GDM1 (cell line): ENCODE measurements at regions not wholly inside any gene's neighbourhood (a gene's known extent, or its start where the extent isn't known, plus 50 kb on each side); places are given as distances from the start of the nearest gene placed in this dataset.
"Not testable (repeated sequence)": the region's sequence is repeated elsewhere in the genome, so short reads cannot be mapped to it uniquely, and the experiment has no call there.

Experiments
- DNase-seq: peaks from one replicate; lab custom pipeline; 2025; lab: John Stamatoyannopoulos, UW

- DNase-seq = no peak
Measured at GRCh38 chr5:62886603-62887315, 308.1 kb downstream of the LRRC70 start.

- not testable (repeated sequence) for DNase-seq
Measured at GRCh38 chr5:62837330-62837729, 258.7 kb downstream of the LRRC70 start.

DNA sequence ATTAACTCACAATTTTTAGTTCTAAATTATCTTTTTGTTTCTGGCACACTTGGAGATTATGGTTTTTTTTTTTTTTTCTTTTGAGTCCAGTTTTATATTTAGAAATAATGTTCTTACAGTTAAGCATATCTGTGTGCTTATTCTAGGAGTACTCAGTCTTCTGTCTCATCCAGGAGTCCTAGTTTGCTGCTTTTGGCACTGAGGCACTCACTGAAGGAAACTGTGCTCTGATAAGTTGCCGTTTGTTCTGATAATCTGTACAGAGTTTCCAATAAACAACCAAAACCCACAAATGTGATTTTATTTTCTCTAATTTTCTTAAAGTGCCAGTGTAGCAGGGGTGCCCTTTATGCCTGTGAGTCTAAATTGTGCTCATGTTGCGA lies 251.0 kb downstream of the LRRC70 start:
- no peak for DNase-seq

DNA sequence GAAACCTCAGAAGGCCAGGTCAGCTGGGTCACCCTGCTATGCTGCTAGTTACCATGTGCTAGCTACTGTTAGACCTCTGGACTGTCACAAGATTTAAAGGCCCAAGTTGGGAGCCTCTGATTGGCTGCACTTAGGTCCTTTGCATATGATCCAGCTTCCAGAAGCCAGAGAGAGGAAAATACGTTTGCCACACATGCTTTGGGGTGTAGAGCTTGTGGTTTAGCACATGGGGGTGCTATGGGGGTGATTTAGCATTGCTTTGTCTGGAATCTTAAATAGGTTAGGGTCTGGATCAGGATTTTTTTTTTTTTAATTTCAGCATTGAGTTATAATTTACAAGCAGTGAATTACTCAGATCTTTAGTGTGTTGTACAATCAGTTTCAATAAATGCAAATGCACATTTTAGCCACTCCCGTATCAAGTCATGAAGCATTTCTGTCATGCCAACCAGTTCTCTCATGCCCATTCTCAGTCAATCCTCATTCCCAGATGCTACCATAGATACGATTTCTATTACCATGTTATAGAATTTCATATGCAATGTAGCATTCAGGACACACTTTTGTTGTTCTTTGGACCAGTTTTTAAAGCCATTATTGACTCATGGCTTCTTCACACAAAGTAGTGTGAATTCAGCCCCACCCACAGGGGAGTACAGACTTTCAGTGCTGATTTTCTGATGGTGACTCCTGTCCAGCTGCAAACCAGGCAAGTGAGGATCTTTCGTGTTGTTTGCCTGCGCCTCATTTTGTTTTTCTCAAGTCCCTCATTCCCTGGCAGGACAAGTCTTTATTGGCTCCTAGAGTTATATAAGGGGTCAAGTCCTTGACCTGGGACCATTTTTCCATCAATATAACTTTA lies 250.4 kb downstream of the LRRC70 start:
- DNase-seq = no peak

GRCh38 chr5:62825623-62826220 lies 247.1 kb downstream of the LRRC70 start:
- DNase-seq = no peak

GRCh38 chr5:62824936-62825335 lies 246.3 kb downstream of the LRRC70 start:
- no peak for DNase-seq

DNA sequence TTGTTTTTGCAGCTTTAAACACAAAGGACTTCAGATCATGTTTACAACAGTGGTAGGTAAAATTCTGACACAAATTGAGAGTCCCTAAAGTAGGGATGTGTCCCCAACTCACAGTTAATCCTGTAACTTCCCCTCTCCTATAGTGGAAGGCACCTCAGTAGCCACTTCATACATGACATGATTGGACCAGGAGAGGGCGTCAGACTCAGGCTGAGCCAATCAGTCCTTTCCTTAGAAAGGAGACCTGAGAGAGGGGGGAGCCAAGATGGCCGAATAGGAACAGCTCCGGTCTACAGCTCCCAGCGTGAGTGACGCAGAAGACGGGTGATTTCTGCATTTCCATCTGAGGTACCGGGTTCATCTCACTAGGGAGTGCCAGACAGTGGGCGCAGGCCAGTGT lies 238.4 kb downstream of the LRRC70 start:
- DNase-seq = not testable (repeated sequence)

- no peak for DNase-seq
Measured at GRCh38 chr5:62814991-62815390, 236.4 kb downstream of the LRRC70 start.

DNA sequence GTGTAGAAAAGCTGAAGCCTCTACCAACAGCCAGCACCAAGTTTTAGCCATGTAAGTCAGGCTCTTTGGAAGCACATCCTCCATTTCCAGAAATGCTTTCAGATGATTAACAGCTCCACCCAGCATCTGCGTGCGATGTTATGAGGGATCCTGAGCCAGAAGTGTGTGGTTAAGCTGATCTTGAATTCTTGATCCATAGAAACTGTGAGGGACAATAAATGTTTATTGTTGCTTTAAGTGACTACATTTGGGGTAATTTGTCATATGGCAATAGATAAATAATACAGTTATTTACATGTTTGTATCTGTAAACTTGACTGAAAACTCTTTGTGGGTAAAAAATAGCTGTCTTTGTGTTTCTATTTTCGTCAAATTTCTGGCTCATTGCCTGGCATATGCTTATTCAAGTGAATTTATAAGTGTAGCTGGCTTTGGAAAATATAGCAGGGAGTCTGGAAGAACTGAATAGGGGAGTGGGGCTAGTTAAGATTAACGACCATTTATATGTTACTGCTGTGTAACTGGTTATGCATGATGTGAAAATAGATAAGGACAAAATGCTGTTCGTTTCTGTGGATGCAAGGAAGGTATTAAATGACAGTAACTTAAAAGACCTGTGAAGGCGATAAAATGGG lies 234.1 kb downstream of the LRRC70 start:
- DNase-seq = no peak

GRCh38 chr5:62804819-62805218 lies 226.2 kb downstream of the LRRC70 start:
- not testable (repeated sequence) for DNase-seq

- DNase-seq = no peak
Measured at GRCh38 chr5:62795926-62796325, 217.3 kb downstream of the LRRC70 start.

DNA sequence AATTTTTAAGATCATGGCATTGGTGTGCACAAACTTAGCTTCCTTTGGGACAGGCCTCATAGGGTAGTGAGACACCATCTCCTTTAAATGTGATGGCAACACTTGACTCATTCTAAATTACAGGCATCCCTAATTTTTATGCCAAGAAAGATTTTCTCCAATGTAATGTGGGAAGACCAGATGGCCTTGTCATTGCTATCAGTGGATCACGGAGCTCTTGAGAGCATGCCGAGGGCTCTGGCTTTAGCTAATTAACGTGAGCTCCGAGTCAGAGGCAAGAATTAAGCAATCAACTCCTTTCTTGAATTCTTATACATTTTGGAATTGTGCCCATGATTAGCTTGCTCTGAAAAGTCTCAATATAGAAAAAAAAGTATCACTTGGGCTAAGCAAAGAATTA lies 215.8 kb downstream of the LRRC70 start:
- DNase-seq = no peak

DNA sequence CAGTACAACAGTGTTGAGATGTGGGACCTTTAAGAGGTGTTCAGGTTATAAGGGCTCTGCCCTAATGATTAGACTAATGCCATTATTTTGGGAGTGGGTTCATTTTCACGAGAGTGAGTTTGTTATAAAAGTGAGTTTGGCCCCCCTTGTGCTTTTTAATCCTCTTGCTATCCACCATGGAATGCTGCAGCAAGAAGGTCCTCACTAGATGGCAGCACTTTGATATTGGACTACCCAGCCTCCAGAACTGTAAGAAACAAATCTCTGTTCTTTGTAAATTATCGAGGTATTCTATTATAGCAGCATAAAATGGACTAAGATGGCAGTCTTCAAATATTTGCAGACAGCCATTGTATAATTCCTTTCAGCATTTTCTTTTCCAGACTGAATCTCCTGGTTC lies 212.4 kb downstream of the LRRC70 start:
- no peak for DNase-seq

- no peak for DNase-seq
Measured at GRCh38 chr5:62790348-62790747, 211.7 kb downstream of the LRRC70 start.

- no peak for DNase-seq
Measured at GRCh38 chr5:62786099-62786498, 207.5 kb downstream of the LRRC70 start.

GRCh38 chr5:62785588-62785987 lies 207.0 kb downstream of the LRRC70 start:
- DNase-seq = no peak

DNA sequence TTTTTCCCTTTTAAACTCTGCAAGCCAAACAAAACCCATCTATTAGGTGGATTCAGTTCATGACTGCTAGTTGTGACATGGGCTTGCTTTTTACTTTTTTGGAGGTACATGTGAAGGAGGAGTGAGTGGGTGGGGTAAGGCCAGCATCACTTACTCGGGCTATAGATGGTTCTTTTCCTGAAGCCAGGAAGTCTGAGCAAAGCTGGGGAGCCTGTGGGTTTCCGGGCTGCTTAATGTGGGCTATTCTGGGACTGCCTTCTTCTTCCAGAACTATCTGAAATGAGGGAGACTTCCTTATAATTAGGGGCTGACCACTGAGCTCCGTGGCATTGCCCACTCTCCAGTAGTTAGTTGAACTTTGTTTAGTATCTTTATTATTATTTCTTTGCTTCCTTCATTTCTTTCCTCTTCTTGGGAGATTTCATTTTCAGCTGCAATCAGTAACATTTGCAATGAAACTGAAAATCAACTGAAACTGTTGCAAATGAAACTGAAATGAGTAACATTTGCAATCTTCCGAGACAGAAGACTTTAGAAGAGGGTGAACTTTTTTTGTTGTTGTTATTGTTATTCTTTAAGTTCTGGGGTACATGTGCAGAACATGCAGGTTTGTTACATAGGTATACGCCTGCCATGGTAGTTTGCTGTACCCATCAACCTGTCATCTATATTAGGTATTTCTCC lies 204.9 kb downstream of the LRRC70 start:
- DNase-seq = no peak

- DNase-seq = no peak
Measured at GRCh38 chr5:62780888-62781287, 202.3 kb downstream of the LRRC70 start.

- no peak for DNase-seq
Measured at GRCh38 chr5:62780230-62780629, 201.6 kb downstream of the LRRC70 start.

DNA sequence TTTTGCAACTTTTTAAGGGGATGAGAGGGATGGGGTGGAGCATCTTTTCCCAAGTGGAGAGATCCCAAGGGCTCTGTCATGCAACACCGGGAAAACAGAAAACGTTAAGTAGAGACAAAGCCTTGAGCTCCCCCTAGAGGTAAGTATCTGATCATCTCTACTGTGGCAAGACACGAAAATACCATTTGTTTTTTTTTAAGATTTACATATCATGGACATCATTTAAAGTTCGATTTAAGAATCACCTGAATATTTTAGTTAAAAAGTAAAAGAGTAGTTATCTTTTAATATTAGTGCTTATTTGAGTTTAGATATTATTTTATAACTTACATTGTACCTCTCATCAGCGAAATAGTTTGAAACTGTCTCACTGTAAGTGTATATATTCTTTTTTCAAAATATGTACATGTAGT lies 200.4 kb downstream of the LRRC70 start:
- no peak for DNase-seq

- DNase-seq = peak; percentile 9
Measured at GRCh38 chr5:62778316-62779009, 199.8 kb downstream of the LRRC70 start.
